ENCODE measurements at regions not wholly inside any gene's neighbourhood (a gene's known extent, or its start where the extent isn't known, plus 50 kb on each side); places are given as distances from the start of the nearest gene placed in this dataset.
"Not testable (repeated sequence)": the region's sequence is repeated elsewhere in the genome, so short reads cannot be mapped to it uniquely, and the experiment has no call there.

DNA sequence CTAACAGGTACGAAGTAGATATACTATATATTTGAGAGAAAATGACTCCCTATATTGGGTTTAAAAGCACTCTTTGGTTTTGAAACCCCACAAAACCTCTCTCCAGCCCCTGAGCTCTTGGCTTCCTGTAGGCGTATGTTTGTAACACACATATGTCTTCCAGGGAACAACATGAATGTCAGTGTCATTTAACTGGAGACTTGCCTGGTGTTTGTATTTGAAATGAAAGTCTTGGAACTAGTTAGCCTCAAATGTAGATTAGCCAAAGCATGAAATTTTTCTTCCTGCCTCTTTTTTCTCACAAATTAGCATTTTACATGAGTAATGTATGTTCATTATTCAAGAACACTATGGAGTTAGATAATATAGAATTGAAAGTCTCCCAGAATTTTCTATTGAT lies 411.8 kb upstream of the ASIC2 start:
- DNase-seq, result no peak

DNA sequence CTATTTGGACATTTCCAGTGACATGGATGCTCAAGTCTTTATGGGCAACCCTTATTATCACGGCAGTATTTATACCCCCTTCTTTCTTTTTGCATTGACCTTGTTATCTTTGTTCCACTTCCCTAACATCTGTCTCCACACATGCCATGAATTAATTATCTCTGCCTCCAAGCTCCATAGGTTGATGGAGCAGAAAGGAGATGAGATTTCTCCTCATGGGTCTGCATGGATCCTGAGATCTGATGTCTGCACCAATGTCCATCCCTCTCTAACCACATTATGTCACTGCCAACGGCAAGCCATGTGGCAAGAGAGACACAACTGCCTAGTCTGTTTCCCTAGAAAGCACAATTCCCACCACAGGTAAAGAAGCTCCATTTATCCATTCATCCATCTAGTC lies 416.8 kb upstream of the ASIC2 start:
- no peak for DNase-seq

- DNase-seq, result no peak
Observed at GRCh38 chr17:33712120-33712519, 419.0 kb upstream of the ASIC2 start.

- no peak for DNase-seq
Observed at GRCh38 chr17:33716957-33717356, 423.9 kb upstream of the ASIC2 start.

DNA sequence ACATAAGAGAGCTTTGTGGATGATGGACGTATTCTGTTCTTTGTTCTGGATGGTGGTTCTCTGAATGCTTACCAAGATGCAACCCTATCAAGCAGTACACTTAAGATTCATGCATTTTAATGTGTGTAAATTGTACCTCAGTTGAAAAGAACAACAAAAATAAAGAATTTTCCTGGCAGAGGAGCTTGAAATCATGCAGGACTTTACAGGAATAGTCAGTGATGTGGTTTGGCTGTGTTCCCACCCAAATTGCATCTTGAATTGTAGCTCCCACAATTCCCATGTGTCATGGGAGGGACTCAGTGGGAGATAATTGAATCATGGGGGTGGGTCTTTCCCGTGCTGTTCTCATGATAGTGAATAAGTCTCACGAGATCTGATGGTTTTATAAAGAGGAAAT lies 430.6 kb upstream of the ASIC2 start:
- not testable (repeated sequence) for DNase-seq

DNA sequence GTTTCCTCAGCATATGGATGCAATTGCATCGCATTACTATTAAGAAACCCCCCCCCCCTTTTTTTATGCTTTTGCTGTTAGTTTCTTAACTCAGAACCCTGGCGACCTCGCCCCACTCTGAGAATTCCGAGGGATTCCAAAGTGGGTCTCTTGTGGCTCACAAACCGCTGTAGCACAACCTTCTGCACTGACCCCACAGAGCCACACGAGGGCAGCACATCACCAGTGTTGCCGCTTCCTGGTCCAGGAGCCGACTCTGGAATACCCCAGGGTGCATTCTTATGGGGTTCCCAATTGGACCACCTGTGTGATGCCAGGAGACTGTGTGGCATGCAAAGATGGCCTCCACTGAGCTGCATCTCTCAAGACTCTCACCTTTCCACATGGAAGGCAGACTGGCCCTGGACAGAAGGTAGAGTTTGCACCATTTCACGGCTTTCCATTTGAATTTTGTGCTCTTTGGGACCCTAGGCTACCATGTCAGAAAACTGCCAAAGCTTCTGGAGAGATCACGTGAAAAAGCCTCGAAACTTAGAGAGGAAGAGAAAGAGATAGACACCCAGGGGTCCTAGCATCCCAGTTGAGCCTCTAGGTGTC lies 432.7 kb upstream of the ASIC2 start:
- DNase-seq, result peak; percentile 4

DNA sequence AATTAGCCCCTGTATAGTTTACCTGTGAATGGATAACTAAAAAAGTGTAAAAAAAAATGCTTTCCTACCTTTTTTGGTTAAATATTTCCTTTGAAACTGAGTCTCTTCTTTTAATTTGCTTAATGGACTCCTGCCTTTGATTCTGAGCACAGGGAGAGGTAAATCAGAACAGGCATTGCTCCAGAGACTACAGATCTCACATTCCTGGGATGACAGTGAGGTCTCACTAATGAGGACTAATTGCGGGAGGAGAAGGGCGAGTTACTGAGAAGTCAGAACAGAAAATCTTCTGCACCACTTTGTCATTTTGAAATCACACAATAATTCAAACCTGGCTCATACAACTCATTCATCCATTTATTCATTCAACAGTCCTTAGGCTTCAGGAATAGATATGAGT lies 437.0 kb upstream of the ASIC2 start:
- DNase-seq, result no peak

DNA sequence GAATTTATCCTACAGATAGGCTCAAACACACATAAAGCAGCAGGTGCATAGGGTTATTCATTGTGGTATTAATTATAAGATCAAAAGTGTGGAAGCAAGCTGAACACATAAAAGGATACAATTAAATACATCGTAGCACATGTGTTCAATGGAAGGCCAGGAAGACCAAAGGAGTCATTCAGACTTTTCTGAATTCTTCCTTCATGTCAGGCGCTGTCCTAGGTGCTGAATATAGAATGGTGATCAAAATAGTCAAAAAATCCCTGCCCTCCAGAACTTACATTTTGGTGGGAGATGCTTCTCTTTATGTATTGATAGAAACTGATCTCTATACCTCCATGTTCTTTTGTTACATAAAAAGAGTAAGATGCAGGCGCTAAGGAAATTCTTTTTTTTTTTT lies 439.0 kb upstream of the ASIC2 start:
- DNase-seq, result no peak

DNA sequence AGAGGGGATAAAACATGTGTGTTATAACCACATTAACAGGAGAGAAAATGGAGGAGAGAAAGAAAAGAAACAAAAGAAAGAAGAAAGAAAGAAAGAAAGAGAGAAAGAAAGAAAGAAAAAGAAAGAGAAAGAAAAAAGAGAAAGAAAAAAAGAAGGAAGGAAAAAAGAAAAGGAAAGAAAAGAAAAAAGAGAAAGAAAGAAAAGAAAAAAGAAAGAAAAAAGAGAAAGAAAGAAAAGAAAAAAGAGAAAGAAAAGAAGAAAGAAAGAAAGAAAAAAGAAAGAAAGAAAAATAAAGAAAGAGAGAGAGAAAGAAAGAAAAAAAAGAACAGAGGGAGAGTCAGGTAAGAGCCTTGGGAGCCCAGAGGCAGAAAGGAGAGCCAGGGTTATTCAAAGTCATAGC lies 446.6 kb upstream of the ASIC2 start:
- DNase-seq, result no peak

GRCh38 chr17:33745047-33745760 lies 452.1 kb upstream of the ASIC2 start:
- no peak for DNase-seq

DNA sequence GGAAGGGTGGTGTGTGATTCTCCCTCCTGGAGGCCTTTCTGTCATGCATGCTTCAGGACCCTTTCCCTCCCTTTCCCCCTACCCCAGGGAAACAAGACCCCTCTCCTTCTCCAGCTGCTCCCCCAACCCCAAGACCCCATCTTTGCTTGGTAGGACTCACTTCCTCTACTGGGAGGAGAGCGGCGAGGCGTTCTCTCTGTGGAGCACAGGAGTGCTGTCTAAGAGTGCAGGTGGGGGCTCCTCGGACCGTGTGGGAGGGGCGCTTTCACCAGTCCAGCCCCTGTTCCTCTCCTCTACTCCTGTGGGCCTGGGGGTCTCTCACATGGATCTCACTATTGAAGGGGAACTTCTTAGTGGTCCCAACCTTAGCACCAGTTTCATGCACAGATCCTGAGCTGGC lies 456.1 kb upstream of the ASIC2 start:
- no peak for DNase-seq

DNA sequence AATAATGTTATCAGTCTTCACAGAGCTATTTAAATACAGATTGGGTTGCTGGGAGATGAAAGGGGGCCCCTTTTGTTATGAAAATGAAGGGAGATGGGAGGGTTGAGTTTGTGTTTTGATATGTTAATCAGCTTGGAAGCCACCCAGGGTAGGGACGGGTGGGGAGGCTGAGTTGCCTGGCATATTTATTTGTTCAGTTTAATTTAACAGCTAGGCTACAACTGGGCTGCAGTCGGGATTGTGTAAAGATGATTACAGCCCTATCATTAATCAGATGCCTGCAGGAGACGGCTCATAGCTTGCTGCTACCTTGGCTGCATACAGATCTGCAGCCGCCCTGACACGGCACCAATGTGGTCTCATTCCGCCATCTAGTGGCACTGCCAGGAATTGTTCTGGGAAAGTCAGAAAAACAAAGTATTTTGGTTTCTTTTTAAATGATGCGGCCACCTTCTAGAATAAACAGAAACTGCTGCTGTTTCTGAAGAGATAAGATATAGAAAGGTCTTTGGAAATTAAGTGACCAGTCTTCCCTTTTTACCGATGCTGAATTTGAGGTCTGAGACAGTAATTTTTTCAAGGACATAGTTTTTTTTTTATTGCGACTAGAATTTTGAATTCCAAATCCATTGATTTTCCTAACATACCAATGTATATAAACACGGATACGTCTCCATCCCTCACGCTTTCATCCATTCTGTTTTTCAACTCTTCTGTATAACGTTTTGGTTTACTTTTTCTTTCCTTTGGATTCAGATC lies 458.0 kb upstream of the ASIC2 start:
- peak; percentile 55 for DNase-seq

- no peak for DNase-seq
Observed at GRCh38 chr17:33751702-33752065, 458.6 kb upstream of the ASIC2 start.

- no peak for DNase-seq
Observed at GRCh38 chr17:33753452-33753851, 460.4 kb upstream of the ASIC2 start.

DNA sequence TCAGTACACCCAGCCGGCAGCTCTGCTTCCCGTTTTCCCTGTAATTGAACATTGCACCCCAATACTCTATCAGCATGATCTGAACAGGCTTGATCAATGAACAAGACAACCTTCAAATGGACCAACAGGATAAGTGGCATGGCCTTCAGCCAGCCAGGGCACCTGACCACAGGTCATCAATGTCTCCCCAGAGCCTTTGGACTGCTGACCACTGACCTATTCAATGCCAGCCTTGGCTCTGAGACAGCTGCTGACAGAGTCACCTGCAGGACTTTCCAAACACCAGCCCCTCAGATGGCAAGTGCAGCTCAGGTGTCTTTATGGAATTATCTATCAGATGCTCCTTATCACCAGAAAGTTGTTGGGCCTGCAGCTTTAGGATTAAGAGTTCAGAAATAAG lies 462.9 kb upstream of the ASIC2 start:
- DNase-seq, result no peak

DNA sequence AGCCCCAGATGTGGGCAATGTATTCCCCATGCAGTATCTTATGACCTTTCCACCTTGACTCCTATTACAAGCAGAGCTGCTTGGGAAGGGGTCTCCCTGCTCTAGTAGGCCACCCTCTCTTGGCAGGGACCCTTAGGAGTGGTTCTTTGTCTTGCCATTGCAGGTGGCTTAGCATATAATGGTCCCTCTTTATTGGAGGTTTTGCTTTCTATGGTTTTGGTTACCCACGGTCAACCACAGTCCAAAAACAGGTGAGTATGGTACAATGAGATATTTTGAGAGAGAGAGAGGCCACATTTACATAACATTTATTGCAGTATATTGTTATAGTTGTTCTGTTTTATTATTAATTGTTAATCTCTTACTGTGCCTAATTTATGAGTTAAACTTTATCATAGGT lies 472.8 kb upstream of the ASIC2 start:
- DNase-seq, result no peak

DNA sequence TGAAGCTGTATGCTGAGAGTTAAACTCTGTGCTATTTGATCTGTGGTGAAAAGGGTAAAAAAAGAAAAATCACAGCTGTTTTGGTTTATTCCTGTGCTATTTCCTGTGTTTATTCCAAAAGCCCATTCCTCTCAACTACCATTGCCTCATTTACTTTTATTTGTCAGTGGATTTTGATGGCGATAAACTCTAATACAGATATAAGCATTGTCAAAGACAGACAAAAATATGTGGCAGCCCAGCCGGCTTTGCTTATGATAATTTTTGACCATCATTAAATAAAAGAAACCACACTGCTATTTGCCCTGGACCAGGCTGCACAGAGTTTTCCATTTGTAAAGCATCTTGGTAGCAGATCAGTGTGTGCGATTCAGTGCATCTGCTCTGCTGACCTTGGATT lies 473.6 kb upstream of the ASIC2 start:
- no peak for DNase-seq

GRCh38 chr17:33769066-33769465 lies 476.0 kb upstream of the ASIC2 start:
- no peak for DNase-seq

- no peak for DNase-seq
Observed at GRCh38 chr17:33776304-33776703, 478.8 kb upstream of the CCL2 start.

- DNase-seq, result no peak
Observed at GRCh38 chr17:33776903-33777302, 478.2 kb upstream of the CCL2 start.

GRCh38 chr17:33777674-33778073 lies 477.4 kb upstream of the CCL2 start:
- no peak for DNase-seq

GRCh38 chr17:33778505-33779233 lies 476.4 kb upstream of the CCL2 start:
- no peak for DNase-seq

DNA sequence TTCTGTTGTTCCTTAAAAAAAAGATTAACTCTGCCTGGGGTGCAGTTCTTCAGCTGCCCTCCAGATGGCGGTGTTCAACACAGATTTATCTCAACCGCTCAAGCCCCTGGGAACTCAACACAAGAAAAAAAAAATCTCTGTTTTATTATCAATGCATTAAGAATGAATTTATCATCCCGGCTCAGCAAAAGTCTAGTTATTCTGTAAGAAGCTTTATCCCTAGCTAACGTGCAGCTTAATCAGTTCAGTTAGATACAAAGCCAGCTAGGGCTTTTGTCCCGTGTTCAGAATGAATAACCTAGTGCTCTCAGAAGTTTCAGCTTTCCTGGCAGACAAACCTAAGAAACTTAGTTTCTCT lies 475.9 kb upstream of the CCL2 start:
- DNase-seq, result peak; percentile 40

DNA sequence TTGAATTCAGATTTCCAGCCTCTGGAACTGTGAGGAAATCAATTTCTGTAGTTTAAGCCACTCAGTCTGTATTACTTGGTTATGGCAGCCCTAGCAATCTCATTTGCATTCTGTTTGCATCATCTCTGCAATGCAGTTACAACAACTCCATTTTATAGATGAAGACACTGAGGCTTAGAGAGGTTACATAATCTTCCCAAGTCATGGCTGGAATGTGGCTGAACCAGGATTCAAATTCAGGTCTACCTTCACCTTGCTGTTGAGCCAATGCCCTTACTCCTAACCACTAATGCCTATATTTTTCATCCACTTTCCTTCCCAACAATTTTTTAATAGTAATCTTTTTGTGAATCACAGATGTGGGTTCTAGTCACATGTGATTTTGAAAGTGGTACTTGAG lies 469.8 kb upstream of the CCL2 start:
- no peak for DNase-seq

Data from fibroblast of skin of abdomen (primary cell).